GM12874 (cell line): ENCODE measurements at regions not wholly inside any gene's neighbourhood (a gene's known extent, or its start where the extent isn't known, plus 50 kb on each side); places are given as distances from the start of the nearest gene placed in this dataset.

ENCODE experiments used
- CTCF ChIP-seq: IDR thresholded peaks from 2 replicates; pipeline ENCODE4 v1.5.1; 2011; ENCODE audit warnings: low read depth, mild to moderate bottlenecking, control low read depth, low read length, moderate library complexity; ENCODE audit not compliant: insufficient read depth

GRCh38 chr11:31921081-31921480, 110.0 kb upstream of the PAX6 start:
- no peak for TF ChIP-seq CTCF

- TF ChIP-seq CTCF, result no peak
These were observed 108.1 kb upstream of the PAX6 start for GRCh38 chr11:31919175-31919574.

- no peak for TF ChIP-seq CTCF
These were observed 104.7 kb upstream of the PAX6 start for GRCh38 chr11:31915867-31916266.

- no peak for TF ChIP-seq CTCF
These were observed 102.9 kb upstream of the PAX6 start for GRCh38 chr11:31913985-31914384.

- no peak for TF ChIP-seq CTCF
These were observed 101.7 kb upstream of the PAX6 start for GRCh38 chr11:31912808-31913207.

- TF ChIP-seq CTCF, result no peak
These were observed 99.9 kb upstream of the PAX6 start for GRCh38 chr11:31910950-31911576.

- TF ChIP-seq CTCF, result no peak
These were observed 92.3 kb upstream of the PAX6 start for GRCh38 chr11:31903225-31904074.
